DND-41 (cell line): ENCODE measurements at regions not wholly inside any gene's neighbourhood (a gene's known extent, or its start where the extent isn't known, plus 50 kb on each side); places are given as distances from the start of the nearest gene placed in this dataset.

Experiments
- EZH2 ChIP-seq: IDR thresholded peaks from 3 replicates; pipeline ENCODE4 v1.6.1; 2012; ENCODE audit warnings: borderline replicate concordance, low read depth, mild to moderate bottlenecking, moderate library complexity, low read length, inconsistent platforms; ENCODE audit not compliant: severe bottlenecking
- TF ChIP-seq, protein P1 (sequence below): IDR thresholded peaks from 2 replicates; pipeline ENCODE4 v1.5.1; 2012; ENCODE audit warnings: borderline replicate concordance, low read length, moderate library complexity, mild to moderate bottlenecking; ENCODE audit not compliant: poor library complexity, severe bottlenecking; ENCODE audit errors: extremely low read depth

DNA sequence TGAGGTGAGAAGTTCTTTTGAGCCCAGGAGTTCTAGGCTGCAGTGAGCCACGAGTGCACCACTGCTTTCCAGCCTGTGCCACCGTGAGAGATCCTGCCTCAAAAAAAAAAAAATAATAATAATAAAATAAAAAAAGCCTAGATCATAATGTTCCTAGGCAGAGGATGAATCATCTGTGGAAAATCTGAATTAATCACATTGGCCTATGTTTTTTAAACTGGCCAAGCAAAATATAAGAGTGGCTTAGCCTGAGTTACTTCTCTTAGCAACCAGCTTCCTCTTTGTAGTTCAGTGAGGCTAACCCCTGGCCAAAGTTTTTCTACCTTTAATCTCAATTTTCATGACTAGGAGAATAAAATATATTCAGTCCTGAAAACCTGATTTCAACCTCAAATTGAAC is 614.6 kb downstream of the PPP4R3C start:
- TF ChIP-seq, protein P1, sequence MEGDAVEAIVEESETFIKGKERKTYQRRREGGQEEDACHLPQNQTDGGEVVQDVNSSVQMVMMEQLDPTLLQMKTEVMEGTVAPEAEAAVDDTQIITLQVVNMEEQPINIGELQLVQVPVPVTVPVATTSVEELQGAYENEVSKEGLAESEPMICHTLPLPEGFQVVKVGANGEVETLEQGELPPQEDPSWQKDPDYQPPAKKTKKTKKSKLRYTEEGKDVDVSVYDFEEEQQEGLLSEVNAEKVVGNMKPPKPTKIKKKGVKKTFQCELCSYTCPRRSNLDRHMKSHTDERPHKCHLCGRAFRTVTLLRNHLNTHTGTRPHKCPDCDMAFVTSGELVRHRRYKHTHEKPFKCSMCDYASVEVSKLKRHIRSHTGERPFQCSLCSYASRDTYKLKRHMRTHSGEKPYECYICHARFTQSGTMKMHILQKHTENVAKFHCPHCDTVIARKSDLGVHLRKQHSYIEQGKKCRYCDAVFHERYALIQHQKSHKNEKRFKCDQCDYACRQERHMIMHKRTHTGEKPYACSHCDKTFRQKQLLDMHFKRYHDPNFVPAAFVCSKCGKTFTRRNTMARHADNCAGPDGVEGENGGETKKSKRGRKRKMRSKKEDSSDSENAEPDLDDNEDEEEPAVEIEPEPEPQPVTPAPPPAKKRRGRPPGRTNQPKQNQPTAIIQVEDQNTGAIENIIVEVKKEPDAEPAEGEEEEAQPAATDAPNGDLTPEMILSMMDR: no peak
- no peak for TF ChIP-seq EZH2
